ENCODE measurements at regions not wholly inside any gene's neighbourhood (a gene's known extent, or its start where the extent isn't known, plus 50 kb on each side); places are given as distances from the start of the nearest gene placed in this dataset.

GRCh38 chr12:58767496-58767895, 152.8 kb downstream of the LRIG3 start:
- no peak for DNase-seq
- Mint-ChIP-seq H3K27me3 (no peaks in the 10 kb centered on the region), H3K4me1 (ENCODE audit: low read depth) (no peaks in the 10 kb centered on the region), H3K27ac (no peak overlapping the region), H3K9me3 (peaks cover 12% of the 10 kb centered on the region), H3K4me3 (no peak overlapping the region), H3K36me3 (ENCODE audit: low read depth) (no peaks in the 10 kb centered on the region)

GRCh38 chr12:58773986-58774385, 146.3 kb downstream of the LRIG3 start:
- Mint-ChIP-seq H3K36me3 (ENCODE audit: low read depth) (no peaks in the 10 kb centered on the region), H3K4me3 (no peak overlapping the region)

GRCh38 chr12:58774731-58775130, 145.6 kb downstream of the LRIG3 start:
- Mint-ChIP-seq H3K27ac (no peak overlapping the region), H3K36me3 (ENCODE audit: low read depth) (no peaks in the 10 kb centered on the region), H3K27me3 (no peaks in the 10 kb centered on the region), H3K9me3 (peaks cover 1% of the 10 kb centered on the region), H3K4me1 (ENCODE audit: low read depth) (no peaks in the 10 kb centered on the region), H3K4me3 (no peak overlapping the region)
- DNase-seq: no peak

More at GRCh38 chr12:58773986-58774385, 146.3 kb downstream of the LRIG3 start:
- H3K9me3 Mint-ChIP-seq: peaks cover 7% of the 10 kb centered on the region
- DNase-seq: no peak
- no peaks in the 10 kb centered on the region for H3K4me1 Mint-ChIP-seq (ENCODE audit: low read depth)
- no peak overlapping the region for H3K27ac Mint-ChIP-seq
- H3K27me3 Mint-ChIP-seq: no peaks in the 10 kb centered on the region

- Mint-ChIP-seq H3K9me3 (no peaks in the 10 kb centered on the region), H3K27me3 (no peaks in the 10 kb centered on the region), H3K27ac (no peak overlapping the region), H3K4me3 (no peak overlapping the region), H3K36me3 (ENCODE audit: low read depth) (no peaks in the 10 kb centered on the region), H3K4me1 (ENCODE audit: low read depth) (no peaks in the 10 kb centered on the region)
- no peak for DNase-seq
These were observed 144.9 kb downstream of the LRIG3 start for GRCh38 chr12:58775396-58775795.

- no peaks in the 10 kb centered on the region for H3K27me3 Mint-ChIP-seq
- no peak overlapping the region for H3K27ac Mint-ChIP-seq
- no peaks in the 10 kb centered on the region for H3K9me3 Mint-ChIP-seq
These were observed 144.2 kb downstream of the LRIG3 start for GRCh38 chr12:58776144-58776543.

GRCh38 chr12:58777815-58778214, 142.5 kb downstream of the LRIG3 start:
- no peak overlapping the region for H3K27ac Mint-ChIP-seq
- no peak for DNase-seq
- H3K9me3 Mint-ChIP-seq: no peaks in the 10 kb centered on the region
- no peaks in the 10 kb centered on the region for H3K36me3 Mint-ChIP-seq (ENCODE audit: low read depth)
- no peaks in the 10 kb centered on the region for H3K4me1 Mint-ChIP-seq (ENCODE audit: low read depth)
- H3K4me3 Mint-ChIP-seq: no peak overlapping the region
- no peaks in the 10 kb centered on the region for H3K27me3 Mint-ChIP-seq

More at GRCh38 chr12:58776144-58776543, 144.2 kb downstream of the LRIG3 start:
- Mint-ChIP-seq H3K36me3 (ENCODE audit: low read depth) (no peaks in the 10 kb centered on the region), H3K4me1 (ENCODE audit: low read depth) (no peaks in the 10 kb centered on the region), H3K4me3 (no peak overlapping the region)
- DNase-seq: no peak

GRCh38 chr12:58781609-58782008, 138.7 kb downstream of the LRIG3 start:
- Mint-ChIP-seq H3K27me3 (no peaks in the 10 kb centered on the region), H3K36me3 (ENCODE audit: low read depth) (no peaks in the 10 kb centered on the region), H3K4me3 (no peak overlapping the region), H3K4me1 (ENCODE audit: low read depth) (no peaks in the 10 kb centered on the region), H3K27ac (no peak overlapping the region), H3K9me3 (no peaks in the 10 kb centered on the region)
- no peak for DNase-seq

- Mint-ChIP-seq H3K4me3 (no peak overlapping the region), H3K27ac (no peak overlapping the region), H3K9me3 (peaks cover 8% of the 10 kb centered on the region), H3K4me1 (ENCODE audit: low read depth) (no peaks in the 10 kb centered on the region), H3K36me3 (ENCODE audit: low read depth) (no peaks in the 10 kb centered on the region), H3K27me3 (no peaks in the 10 kb centered on the region)
- DNase-seq: no peak
These were observed 133.1 kb downstream of the LRIG3 start for GRCh38 chr12:58787021-58787760.

- H3K36me3 Mint-ChIP-seq (ENCODE audit: low read depth): no peaks in the 10 kb centered on the region
- H3K27me3 Mint-ChIP-seq: no peaks in the 10 kb centered on the region
- H3K4me3 Mint-ChIP-seq: no peak overlapping the region
- no peaks in the 10 kb centered on the region for H3K4me1 Mint-ChIP-seq (ENCODE audit: low read depth)
- H3K27ac Mint-ChIP-seq: no peak overlapping the region
- no peak for DNase-seq
- peaks cover 12% of the 10 kb centered on the region for H3K9me3 Mint-ChIP-seq
These were observed 125.4 kb downstream of the LRIG3 start for GRCh38 chr12:58794859-58795258.

- H3K4me1 Mint-ChIP-seq (ENCODE audit: low read depth): no peaks in the 10 kb centered on the region
- no peaks in the 10 kb centered on the region for H3K36me3 Mint-ChIP-seq (ENCODE audit: low read depth)
- peaks cover 19% of the 10 kb centered on the region for H3K9me3 Mint-ChIP-seq
- no peak overlapping the region for H3K4me3 Mint-ChIP-seq
- no peak overlapping the region for H3K27ac Mint-ChIP-seq
- no peaks in the 10 kb centered on the region for H3K27me3 Mint-ChIP-seq
- DNase-seq: no peak
These were observed 124.5 kb downstream of the LRIG3 start for GRCh38 chr12:58795825-58796224.

- no peaks in the 10 kb centered on the region for H3K4me1 Mint-ChIP-seq (ENCODE audit: low read depth)
- H3K27ac Mint-ChIP-seq: no peak overlapping the region
- no peak overlapping the region for H3K4me3 Mint-ChIP-seq
- H3K9me3 Mint-ChIP-seq: peaks cover 23% of the 10 kb centered on the region
- H3K36me3 Mint-ChIP-seq (ENCODE audit: low read depth): no peaks in the 10 kb centered on the region
- DNase-seq: no peak
- no peaks in the 10 kb centered on the region for H3K27me3 Mint-ChIP-seq
These were observed 118.3 kb downstream of the LRIG3 start for GRCh38 chr12:58801986-58802385.

- peaks cover 16% of the 10 kb centered on the region for H3K9me3 Mint-ChIP-seq
- DNase-seq: no peak
- no peaks in the 10 kb centered on the region for H3K27me3 Mint-ChIP-seq
- no peak overlapping the region for H3K27ac Mint-ChIP-seq
- H3K4me3 Mint-ChIP-seq: no peak overlapping the region
- H3K36me3 Mint-ChIP-seq (ENCODE audit: low read depth): no peaks in the 10 kb centered on the region
- no peaks in the 10 kb centered on the region for H3K4me1 Mint-ChIP-seq (ENCODE audit: low read depth)
These were observed 116.4 kb downstream of the LRIG3 start for GRCh38 chr12:58803908-58804307.

GRCh38 chr12:58804749-58805148, 115.6 kb downstream of the LRIG3 start:
- Mint-ChIP-seq H3K27me3 (no peaks in the 10 kb centered on the region), H3K4me3 (no peak overlapping the region), H3K9me3 (peaks cover 14% of the 10 kb centered on the region), H3K4me1 (ENCODE audit: low read depth) (no peaks in the 10 kb centered on the region), H3K27ac (no peak overlapping the region), H3K36me3 (ENCODE audit: low read depth) (no peaks in the 10 kb centered on the region)
- DNase-seq: no peak

GRCh38 chr12:58809064-58809607, 111.2 kb downstream of the LRIG3 start:
- Mint-ChIP-seq H3K27me3 (no peaks in the 10 kb centered on the region), H3K9me3 (no peaks in the 10 kb centered on the region), H3K4me3 (no peak overlapping the region), H3K36me3 (ENCODE audit: low read depth) (no peaks in the 10 kb centered on the region), H3K4me1 (ENCODE audit: low read depth) (no peaks in the 10 kb centered on the region), H3K27ac (no peak overlapping the region)
- no peak for DNase-seq

- Mint-ChIP-seq H3K4me3 (no peak overlapping the region), H3K36me3 (ENCODE audit: low read depth) (no peaks in the 10 kb centered on the region), H3K27ac (no peak overlapping the region), H3K27me3 (no peaks in the 10 kb centered on the region), H3K4me1 (ENCODE audit: low read depth) (no peaks in the 10 kb centered on the region), H3K9me3 (no peaks in the 10 kb centered on the region)
- DNase-seq: no peak
These were observed 109.0 kb downstream of the LRIG3 start for GRCh38 chr12:58811346-58811745.

Measured in activated T-cell treated with anti-CD3 and anti-CD28 coated beads, Interleukin-2, amount 50 U/mL, for 24 hours (primary cell).